ENCODE measurements at regions not wholly inside any gene's neighbourhood (a gene's known extent, or its start where the extent isn't known, plus 50 kb on each side); places are given as distances from the start of the nearest gene placed in this dataset.
"Not testable (repeated sequence)": the region's sequence is repeated elsewhere in the genome, so short reads cannot be mapped to it uniquely, and the experiment has no call there.

- no peak overlapping the region for H3K9ac ChIP-seq (ENCODE audit: insufficient read length, low read depth)
- no peak overlapping the region for H3K4me3 ChIP-seq (ENCODE audit: insufficient read length, low read depth)
- TF ChIP-seq SUZ12 (IDR thresholded peaks at IDR 0.05; ENCODE audit: extremely low read depth, insufficient read depth, insufficient read length) = no peak
- no peaks in the 10 kb centered on the region for H3K36me3 ChIP-seq (ENCODE audit: insufficient read depth, insufficient read length, low read length)
- H3K9me3 ChIP-seq (ENCODE audit: insufficient read depth, low read length) = no peaks in the 10 kb centered on the region
- no peaks in the 10 kb centered on the region for H3K27me3 ChIP-seq (ENCODE audit: insufficient read depth, insufficient read length)
- no peaks in the 10 kb centered on the region for H3K4me1 ChIP-seq (ENCODE audit: insufficient read depth, insufficient read length)
- DNase-seq (ENCODE audit: low read depth, low spot score) = no peak
These were observed 152.9 kb upstream of the ANKRD55 start for GRCh38 chr5:56386046-56386445.

- DNase-seq (ENCODE audit: low read depth, low spot score) = no peak
- Histone ChIP-seq H3K9me3 (ENCODE audit: insufficient read depth, low read length) (no peaks in the 10 kb centered on the region), H3K9ac (ENCODE audit: insufficient read length, low read depth) (no peak overlapping the region), H3K4me1 (ENCODE audit: insufficient read depth, insufficient read length) (no peaks in the 10 kb centered on the region), H3K4me3 (ENCODE audit: insufficient read length, low read depth) (no peak overlapping the region), H3K36me3 (ENCODE audit: insufficient read depth, insufficient read length, low read length) (no peaks in the 10 kb centered on the region), H3K27me3 (ENCODE audit: insufficient read depth, insufficient read length) (no peaks in the 10 kb centered on the region)
- TF ChIP-seq ZNF274 (IDR thresholded peaks at IDR 0.05; ENCODE audit: low read depth, low read length) (no peak), SUZ12 (IDR thresholded peaks at IDR 0.05; ENCODE audit: extremely low read depth, insufficient read depth, insufficient read length) (no peak), YY1 (IDR thresholded peaks at IDR 0.05; ENCODE audit: insufficient read depth, insufficient read length) (no peak)
These were observed 151.1 kb upstream of the ANKRD55 start for GRCh38 chr5:56384186-56384585.

DNA sequence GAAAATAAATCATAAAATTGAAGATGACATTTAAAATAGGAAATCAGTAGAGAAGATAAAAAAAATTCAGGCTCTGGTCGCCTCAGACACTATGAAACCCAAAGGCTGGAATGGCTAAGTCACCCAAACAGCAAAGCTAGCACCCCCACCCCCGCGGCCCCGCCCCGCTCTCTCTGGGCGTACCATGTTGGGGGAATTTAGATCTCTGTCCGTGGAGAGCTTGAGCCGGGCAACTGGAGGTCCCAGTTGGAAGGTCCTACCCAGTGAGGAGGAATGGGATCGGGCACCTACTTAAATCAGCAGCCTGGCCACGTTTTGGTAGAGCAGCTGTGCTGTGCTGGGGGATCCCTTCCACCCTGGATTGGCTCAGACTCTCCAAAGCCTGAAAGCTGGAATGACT lies 150.6 kb upstream of the ANKRD55 start:
- H3K4me3 ChIP-seq (ENCODE audit: insufficient read length, low read depth) = no peak overlapping the region
- no peak for TF ChIP-seq ZNF274 (IDR thresholded peaks at IDR 0.05; ENCODE audit: low read depth, low read length)
- no peak for TF ChIP-seq YY1 (IDR thresholded peaks at IDR 0.05; ENCODE audit: insufficient read depth, insufficient read length)
- H3K27me3 ChIP-seq (ENCODE audit: insufficient read depth, insufficient read length) = no peaks in the 10 kb centered on the region
- no peaks in the 10 kb centered on the region for H3K9me3 ChIP-seq (ENCODE audit: insufficient read depth, low read length)
- H3K36me3 ChIP-seq (ENCODE audit: insufficient read depth, insufficient read length, low read length) = no peaks in the 10 kb centered on the region
- no peak overlapping the region for H3K9ac ChIP-seq (ENCODE audit: insufficient read length, low read depth)
- DNase-seq (ENCODE audit: low read depth, low spot score) = no peak
- no peaks in the 10 kb centered on the region for H3K4me1 ChIP-seq (ENCODE audit: insufficient read depth, insufficient read length)

DNA sequence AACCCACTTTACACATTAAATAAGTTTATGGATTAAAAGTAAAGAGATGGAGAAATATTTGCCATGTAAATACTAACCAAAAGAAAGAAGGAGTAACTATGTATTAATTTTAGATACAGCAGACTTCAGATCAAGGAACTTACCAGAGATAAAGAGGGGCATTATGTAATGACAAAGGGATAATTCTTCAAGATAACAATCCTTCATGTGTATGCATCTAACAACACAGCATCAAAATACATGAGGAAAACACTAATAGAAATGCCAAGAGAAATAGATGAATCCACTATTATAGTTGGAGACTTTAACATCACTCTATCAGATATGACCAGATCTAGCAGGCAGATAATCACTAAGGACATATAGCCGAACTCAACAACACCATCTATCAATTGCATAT lies 149.8 kb upstream of the ANKRD55 start:
- TF ChIP-seq SUZ12 (IDR thresholded peaks at IDR 0.05; ENCODE audit: extremely low read depth, insufficient read depth, insufficient read length) (no peak), YY1 (IDR thresholded peaks at IDR 0.05; ENCODE audit: insufficient read depth, insufficient read length) (no peak), ZNF274 (IDR thresholded peaks at IDR 0.05; ENCODE audit: low read depth, low read length) (no peak)
- no peaks in the 10 kb centered on the region for H3K27me3 ChIP-seq (ENCODE audit: insufficient read depth, insufficient read length)
- H3K9ac ChIP-seq (ENCODE audit: insufficient read length, low read depth) = no peak overlapping the region
- H3K4me3 ChIP-seq (ENCODE audit: insufficient read length, low read depth) = no peak overlapping the region
- H3K4me1 ChIP-seq (ENCODE audit: insufficient read depth, insufficient read length) = no peaks in the 10 kb centered on the region
- H3K9me3 ChIP-seq (ENCODE audit: insufficient read depth, low read length) = no peaks in the 10 kb centered on the region
- no peaks in the 10 kb centered on the region for H3K36me3 ChIP-seq (ENCODE audit: insufficient read depth, insufficient read length, low read length)
- no peak for DNase-seq (ENCODE audit: low read depth, low spot score)

- Histone ChIP-seq H3K9me3 (ENCODE audit: insufficient read depth, low read length) (peaks cover 7% of the 10 kb centered on the region; the same call in 1 of the 2 replicates), H3K36me3 (ENCODE audit: insufficient read depth, insufficient read length, low read length) (no peaks in the 10 kb centered on the region), H3K27me3 (ENCODE audit: insufficient read depth, insufficient read length) (no peaks in the 10 kb centered on the region), H3K4me3 (ENCODE audit: insufficient read length, low read depth) (no peak overlapping the region), H3K4me1 (ENCODE audit: insufficient read depth, insufficient read length) (no peaks in the 10 kb centered on the region), H3K9ac (ENCODE audit: insufficient read length, low read depth) (no peak overlapping the region)
- DNase-seq (ENCODE audit: low read depth, low spot score) = no peak
- TF ChIP-seq SUZ12 (IDR thresholded peaks at IDR 0.05; ENCODE audit: extremely low read depth, insufficient read depth, insufficient read length) (no peak), YY1 (IDR thresholded peaks at IDR 0.05; ENCODE audit: insufficient read depth, insufficient read length) (no peak), ZNF274 (IDR thresholded peaks at IDR 0.05; ENCODE audit: low read depth, low read length) (no peak)
These were observed 144.4 kb upstream of the ANKRD55 start for GRCh38 chr5:56377573-56377972.

DNA sequence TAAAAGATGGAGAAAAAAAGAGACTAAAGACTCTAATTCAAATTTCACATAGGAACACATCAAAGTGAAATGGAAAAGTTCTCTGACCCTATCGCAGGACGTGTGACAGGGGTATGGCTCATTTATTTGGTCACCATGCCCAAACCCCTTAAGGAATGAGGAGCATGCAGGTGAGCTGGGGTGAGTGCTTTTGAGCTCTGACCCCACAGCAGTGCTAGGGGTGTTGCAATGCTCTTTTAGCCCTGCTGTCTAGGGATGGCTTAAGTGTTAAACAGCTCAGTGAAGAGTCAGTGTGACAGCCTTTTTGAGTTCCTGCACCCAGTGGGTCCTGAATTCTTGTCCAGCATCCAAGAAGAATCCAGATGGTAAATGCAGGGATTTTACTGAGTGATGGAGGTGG lies 143.0 kb upstream of the ANKRD55 start:
- no peaks in the 10 kb centered on the region for H3K36me3 ChIP-seq (ENCODE audit: insufficient read depth, insufficient read length, low read length)
- H3K9ac ChIP-seq (ENCODE audit: insufficient read length, low read depth) = no peak overlapping the region
- DNase-seq (ENCODE audit: low read depth, low spot score) = no peak
- H3K9me3 ChIP-seq (ENCODE audit: insufficient read depth, low read length) = peaks cover 11% of the 10 kb centered on the region
- no peak for TF ChIP-seq YY1 (IDR thresholded peaks at IDR 0.05; ENCODE audit: insufficient read depth, insufficient read length)
- TF ChIP-seq SUZ12 (IDR thresholded peaks at IDR 0.05; ENCODE audit: extremely low read depth, insufficient read depth, insufficient read length) = no peak
- no peak for TF ChIP-seq ZNF274 (IDR thresholded peaks at IDR 0.05; ENCODE audit: low read depth, low read length)
- H3K4me1 ChIP-seq (ENCODE audit: insufficient read depth, insufficient read length) = no peaks in the 10 kb centered on the region
- H3K4me3 ChIP-seq (ENCODE audit: insufficient read length, low read depth) = no peak overlapping the region
- H3K27me3 ChIP-seq (ENCODE audit: insufficient read depth, insufficient read length) = no peaks in the 10 kb centered on the region

- Histone ChIP-seq H3K4me3 (ENCODE audit: insufficient read length, low read depth) (no peak overlapping the region), H3K4me1 (ENCODE audit: insufficient read depth, insufficient read length) (no peaks in the 10 kb centered on the region), H3K9ac (ENCODE audit: insufficient read length, low read depth) (no peak overlapping the region), H3K36me3 (ENCODE audit: insufficient read depth, insufficient read length, low read length) (no peaks in the 10 kb centered on the region), H3K27me3 (ENCODE audit: insufficient read depth, insufficient read length) (no peaks in the 10 kb centered on the region), H3K9me3 (ENCODE audit: insufficient read depth, low read length) (peaks cover 23% of the 10 kb centered on the region)
- TF ChIP-seq ZNF274 (IDR thresholded peaks at IDR 0.05; ENCODE audit: low read depth, low read length) = no peak
- TF ChIP-seq YY1 (IDR thresholded peaks at IDR 0.05; ENCODE audit: insufficient read depth, insufficient read length) = no peak
- TF ChIP-seq SUZ12 (IDR thresholded peaks at IDR 0.05; ENCODE audit: extremely low read depth, insufficient read depth, insufficient read length) = no peak
- no peak for DNase-seq (ENCODE audit: low read depth, low spot score)
These were observed 141.9 kb upstream of the ANKRD55 start for GRCh38 chr5:56375011-56375410.

GRCh38 chr5:56372491-56372890 lies 139.4 kb upstream of the ANKRD55 start:
- not testable (repeated sequence) for H3K36me3 ChIP-seq (ENCODE audit: insufficient read depth, insufficient read length, low read length); H3K27me3 ChIP-seq (ENCODE audit: insufficient read depth, insufficient read length); H3K4me3 ChIP-seq (ENCODE audit: insufficient read length, low read depth); H3K4me1 ChIP-seq (ENCODE audit: insufficient read depth, insufficient read length); DNase-seq (ENCODE audit: low read depth, low spot score); H3K9ac ChIP-seq (ENCODE audit: insufficient read length, low read depth)
- peaks cover 24% of the 10 kb centered on the region for H3K9me3 ChIP-seq (ENCODE audit: insufficient read depth, low read length)

Data from NT2/D1 (cell line).